T1000 (cell line): ENCODE measurements at regions not wholly inside any gene's neighbourhood (a gene's known extent, or its start where the extent isn't known, plus 50 kb on each side); places are given as distances from the start of the nearest gene placed in this dataset.

ENCODE experiments used
- DNase-seq: peaks from one replicate; lab custom pipeline; 2025; ENCODE audit warnings: mixed read lengths; lab: John Stamatoyannopoulos, UW

DNA sequence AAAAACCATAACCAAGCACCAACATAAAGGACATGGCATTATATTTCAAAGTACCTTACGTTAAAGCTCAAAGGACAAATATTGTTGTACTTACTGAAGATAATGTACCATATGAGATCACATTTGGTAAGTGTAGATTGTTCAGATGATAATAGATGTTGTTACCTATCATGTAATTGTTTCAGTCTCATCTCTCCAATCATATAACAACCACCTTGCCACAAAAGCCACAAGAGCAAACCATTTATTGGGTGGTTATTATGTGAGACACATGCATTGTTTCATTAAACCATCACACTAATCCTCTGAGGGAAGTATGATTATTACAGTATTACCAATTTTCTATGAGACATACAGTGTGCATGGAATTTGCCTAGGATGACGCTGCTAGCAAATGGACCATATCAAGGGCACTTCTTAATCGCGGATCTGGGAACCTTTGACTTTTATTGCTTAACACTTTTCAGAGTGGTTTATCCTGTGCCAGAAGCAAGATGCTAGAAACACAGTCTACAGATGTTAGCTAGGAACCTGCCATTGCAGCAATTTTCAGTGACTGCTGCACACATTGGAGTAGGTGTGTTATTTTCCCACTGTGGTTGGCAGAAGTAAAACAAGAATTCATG lies 149.8 kb upstream of the AKIRIN2 start:
- DNase-seq, result no peak

DNA sequence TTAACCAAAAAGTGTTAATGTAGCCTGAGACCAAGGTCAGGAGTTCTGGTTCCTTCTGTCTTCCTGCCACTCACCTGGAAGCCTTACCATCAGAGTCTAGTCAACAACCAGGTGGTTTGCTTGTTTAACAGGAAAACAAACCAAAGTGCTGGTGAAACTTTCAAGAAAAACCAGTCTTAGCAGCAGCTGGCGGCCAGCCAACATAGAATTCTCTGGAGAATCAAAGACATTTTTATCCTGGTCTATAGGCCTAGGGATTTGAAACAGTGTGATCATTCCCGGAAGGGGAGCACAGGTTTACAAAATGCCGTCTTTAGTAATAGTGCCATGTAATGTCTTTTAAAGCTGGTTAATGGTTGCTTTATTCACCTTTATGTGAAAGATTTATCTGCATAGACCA lies 146.6 kb upstream of the AKIRIN2 start:
- no peak for DNase-seq

DNA sequence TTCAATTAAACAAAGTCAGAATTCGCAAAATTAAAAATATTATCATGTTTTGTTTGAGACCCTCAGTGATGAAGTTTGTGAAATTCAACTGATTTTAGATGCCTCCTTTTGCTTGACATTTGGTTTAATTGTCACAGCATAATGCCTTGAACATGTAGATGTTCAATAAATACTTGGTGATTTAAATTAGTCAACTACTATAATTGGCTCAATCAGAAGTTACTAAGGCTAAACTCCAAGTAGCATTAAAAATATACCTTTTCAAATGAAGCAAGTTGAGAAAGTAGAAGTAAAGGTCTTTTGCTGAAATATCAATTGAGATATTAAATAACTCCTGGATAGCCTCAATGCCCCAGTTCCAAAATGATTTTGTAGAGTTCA lies 145.8 kb upstream of the AKIRIN2 start:
- DNase-seq, result no peak

DNA sequence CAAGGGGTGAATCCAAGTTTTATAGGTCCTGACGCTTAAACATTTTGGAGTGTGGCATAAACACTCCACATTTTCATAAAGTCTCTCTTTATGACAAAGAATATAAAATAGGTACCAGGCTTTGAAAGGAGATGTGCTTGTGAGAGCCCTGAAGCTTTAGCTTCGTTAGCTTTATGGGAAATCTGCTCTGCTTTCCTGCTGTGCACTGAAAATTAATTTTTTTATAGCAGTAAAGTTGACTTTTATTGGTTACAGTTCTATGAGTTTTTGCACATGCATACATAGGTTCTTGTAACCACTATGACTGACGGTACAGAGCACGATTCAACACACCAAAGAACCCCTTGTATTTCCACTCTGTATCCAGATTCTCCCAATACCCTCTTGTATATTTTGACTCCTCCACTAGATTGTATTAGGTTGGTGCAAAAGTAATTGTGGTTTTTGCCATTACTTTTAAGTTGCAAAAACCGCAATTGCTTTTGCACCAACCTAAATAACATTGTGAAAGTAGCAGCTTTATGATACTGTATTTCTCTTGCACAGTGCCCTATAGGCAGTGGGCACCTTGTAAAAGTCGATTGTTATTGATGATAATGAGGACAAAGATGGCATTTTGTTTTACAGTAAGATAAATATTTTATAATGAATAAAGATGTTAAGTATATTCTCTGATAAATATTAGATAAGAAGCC lies 145.2 kb upstream of the AKIRIN2 start:
- DNase-seq, result no peak

GRCh38 chr6:87846434-87846833 lies 144.4 kb upstream of the AKIRIN2 start:
- DNase-seq, result no peak

DNA sequence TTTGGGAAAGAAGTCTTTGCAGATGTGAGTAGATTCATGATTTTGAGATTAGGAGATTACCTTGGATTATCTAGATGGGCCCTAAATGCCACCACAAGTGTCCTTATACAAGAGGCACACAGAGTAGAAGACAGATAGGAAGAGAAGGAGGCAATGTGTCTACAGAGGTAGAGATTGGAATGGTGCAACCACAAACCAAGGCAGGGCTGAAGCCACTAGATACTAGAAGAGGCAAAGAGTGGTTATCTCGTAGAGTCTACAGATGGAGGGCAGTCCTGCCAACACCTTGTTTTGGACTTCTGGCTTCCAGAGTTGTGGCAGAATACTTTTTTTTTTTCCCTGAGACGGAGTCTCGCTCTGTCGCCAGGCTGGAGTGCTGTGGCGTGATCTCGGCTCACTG lies 138.3 kb upstream of the AKIRIN2 start:
- DNase-seq, result no peak

GRCh38 chr6:87837876-87838275 lies 135.8 kb upstream of the AKIRIN2 start:
- no peak for DNase-seq

- DNase-seq, result no peak
Measured at GRCh38 chr6:87837444-87837843, 135.4 kb upstream of the AKIRIN2 start.

DNA sequence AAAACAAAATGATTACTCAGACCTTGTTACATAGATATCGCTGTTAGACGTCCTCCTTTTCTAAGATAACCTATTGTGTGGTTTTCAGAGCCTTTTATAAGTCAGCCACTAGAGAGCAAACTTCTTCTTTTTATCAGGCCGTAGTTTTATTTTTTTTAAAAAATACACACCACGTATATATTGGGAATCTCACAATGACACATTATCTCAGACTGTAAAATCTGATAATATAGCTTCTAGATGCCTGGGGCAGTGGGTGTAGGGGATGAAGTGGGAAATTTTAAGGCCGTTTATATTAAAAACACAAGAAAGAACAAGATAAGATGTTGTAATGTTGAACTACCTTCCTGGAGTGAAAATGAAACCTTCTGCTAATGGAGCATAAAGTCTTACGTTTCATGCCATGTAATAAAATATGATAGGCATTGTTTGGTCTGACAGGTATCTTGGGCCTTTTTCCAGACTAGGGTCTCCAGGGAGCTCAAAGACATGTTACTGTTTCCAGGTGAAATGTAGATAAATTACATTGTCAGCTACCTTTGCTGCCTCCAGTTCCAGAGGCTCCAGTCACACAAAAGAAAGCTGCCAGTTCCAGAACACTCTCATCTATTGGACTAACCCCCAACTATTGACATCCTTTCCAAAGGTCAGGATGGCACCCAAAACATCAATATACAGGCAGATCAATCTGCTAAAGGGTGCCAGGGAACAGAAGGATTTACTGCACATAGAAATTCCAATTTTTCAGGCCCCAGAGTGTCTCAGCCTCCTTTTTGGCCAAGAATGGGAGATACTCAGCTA lies 130.2 kb upstream of the AKIRIN2 start:
- no peak for DNase-seq

- no peak for DNase-seq
Measured at GRCh38 chr6:87830907-87831306, 128.9 kb upstream of the AKIRIN2 start.

- DNase-seq, result no peak
Measured at GRCh38 chr6:87829622-87830121, 127.6 kb upstream of the AKIRIN2 start.

GRCh38 chr6:87828044-87828443 lies 126.0 kb upstream of the AKIRIN2 start:
- DNase-seq, result no peak

GRCh38 chr6:87827346-87827745 lies 125.3 kb upstream of the AKIRIN2 start:
- DNase-seq, result no peak

DNA sequence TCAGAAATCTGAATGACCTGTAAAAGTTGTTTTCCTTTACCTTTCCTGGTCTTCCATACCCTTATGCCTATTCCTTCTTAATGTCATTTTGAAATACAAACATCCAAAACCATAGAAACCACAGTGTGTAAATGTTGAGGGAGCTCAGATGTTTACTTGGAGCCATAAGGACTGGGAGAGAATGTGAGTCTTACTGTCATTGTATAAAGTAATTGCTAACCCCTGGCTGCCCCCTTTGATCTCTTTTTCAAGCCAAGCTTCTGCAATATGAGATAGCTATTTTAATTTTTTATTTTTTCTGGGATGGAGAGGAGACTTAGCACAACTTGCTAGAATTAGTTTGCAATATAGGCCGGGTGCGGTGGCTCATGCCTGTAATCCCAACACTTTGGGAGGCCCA lies 124.4 kb upstream of the AKIRIN2 start:
- DNase-seq, result no peak

DNA sequence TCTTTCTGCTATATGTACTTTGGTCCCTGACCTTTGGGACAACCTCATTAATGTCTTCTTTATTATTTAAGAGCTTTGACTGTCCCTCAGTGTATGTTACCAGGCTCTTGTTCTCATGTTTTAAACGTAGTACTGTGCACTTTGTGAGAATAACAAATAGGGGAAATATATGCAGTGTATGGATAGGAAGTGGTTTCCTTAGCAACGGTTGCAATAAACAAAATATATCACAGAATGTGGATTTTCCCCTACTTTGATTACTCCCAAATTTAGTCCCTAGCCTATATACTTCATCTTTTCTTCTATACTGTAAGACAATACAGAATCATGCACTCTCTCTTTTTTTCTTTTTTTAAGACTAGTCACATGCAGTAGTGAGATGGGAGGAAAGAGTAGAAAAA lies 123.8 kb upstream of the AKIRIN2 start:
- DNase-seq, result no peak

- DNase-seq, result no peak
Measured at GRCh38 chr6:87824958-87825491, 123.0 kb upstream of the AKIRIN2 start.

- DNase-seq, result no peak
Measured at GRCh38 chr6:87822011-87822410, 120.0 kb upstream of the AKIRIN2 start.

- no peak for DNase-seq
Measured at GRCh38 chr6:87820343-87820984, 118.4 kb upstream of the AKIRIN2 start.

DNA sequence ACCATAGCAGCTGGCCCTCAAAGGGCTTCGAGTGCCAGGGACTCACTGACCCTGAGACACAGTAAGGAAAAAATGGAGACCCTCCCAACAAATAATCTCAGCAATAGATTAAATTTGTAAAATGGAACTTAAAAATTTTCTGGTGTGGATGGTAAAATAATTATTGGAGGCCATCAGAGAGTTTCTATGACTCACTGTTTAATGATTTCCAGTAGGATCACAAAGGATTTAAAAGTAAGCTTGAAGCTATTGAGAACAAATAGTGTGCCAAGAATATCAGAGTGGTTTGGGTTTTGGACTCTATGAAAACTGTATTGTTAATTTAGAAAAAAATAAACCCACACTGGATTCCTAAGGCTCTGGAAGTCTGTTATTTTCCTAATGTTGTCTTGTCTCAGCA lies 115.2 kb upstream of the AKIRIN2 start:
- DNase-seq, result no peak

DNA sequence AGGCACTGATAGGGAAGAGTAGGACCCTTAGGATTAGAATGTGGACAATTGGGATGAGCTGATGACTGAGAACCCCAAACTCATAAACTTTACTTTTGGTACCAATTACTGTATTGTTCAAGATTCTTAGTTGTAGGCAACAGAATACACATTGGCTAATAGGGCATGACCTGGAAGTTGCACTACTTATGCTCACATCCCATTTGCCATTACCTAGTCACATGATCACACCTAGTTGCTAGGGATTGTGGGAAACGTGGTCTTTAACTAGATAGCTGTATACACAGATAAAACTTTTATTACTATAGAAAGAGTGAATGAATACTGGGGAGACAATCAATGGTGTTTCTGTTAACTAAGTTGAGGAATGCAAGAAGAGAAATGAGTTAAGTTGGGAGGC lies 113.4 kb upstream of the AKIRIN2 start:
- no peak for DNase-seq

DNA sequence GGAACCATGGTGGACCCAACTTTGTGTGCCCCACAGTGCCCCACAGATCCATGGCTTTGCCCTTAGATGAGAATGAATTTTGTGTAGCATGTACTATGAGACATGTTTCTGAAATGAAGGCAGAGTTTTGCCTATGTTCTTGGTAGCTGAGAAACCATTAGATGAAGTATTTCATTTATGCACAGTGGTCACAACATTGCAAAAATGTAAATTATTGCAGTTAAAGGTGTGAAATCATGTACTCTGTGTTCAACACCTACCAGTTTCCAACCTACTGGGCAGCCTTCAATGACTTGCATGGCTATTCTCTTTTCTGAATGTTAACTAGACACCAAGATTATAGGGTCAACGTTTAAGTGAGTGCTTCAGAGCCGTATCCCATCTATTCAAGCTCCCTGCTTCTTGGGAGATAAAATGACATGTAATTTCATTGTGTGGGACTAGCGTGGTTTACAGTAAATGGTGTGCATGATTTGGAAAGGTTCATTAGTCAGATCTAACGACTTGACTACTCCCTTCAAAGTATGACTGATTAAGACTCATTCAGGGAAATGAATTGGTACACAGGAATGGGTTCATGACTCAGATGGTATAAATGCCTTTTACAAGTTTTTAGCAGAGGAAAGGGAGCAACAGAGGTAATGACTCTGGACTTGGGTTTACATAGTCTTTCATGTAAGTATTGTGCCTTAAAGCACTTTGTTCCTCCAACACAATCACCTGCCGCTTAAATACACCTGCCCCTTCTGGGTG lies 106.1 kb upstream of the AKIRIN2 start:
- no peak for DNase-seq

DNA sequence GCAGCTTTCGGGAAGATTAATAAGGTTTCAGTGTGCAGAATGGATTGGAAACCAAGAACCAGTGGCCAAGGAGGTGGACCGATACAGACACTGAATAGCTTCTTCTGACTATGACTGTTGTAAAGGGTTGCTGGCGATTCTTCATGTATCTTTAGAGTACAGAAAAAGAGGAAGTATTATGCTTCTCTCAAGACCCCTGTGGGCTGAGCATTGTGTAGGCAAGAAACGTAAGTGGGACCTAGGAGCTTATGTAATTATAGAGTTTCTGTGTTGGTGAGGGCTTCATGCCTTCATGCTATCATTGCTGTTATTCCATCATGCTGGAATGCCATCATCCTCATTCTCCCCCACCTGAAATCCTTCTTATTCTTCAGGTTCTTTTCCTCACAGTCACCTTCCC lies 105.4 kb upstream of the AKIRIN2 start:
- no peak for DNase-seq
